ENCODE measurements at regions not wholly inside any gene's neighbourhood (a gene's known extent, or its start where the extent isn't known, plus 50 kb on each side); places are given as distances from the start of the nearest gene placed in this dataset.

GRCh38 chr3:194797555-194798250, 112.0 kb downstream of the FAM43A start:
- no peaks in the 10 kb centered on the region for H3K36me3 ChIP-seq (replicated peaks in 1 of 2; ENCODE audit: control insufficient read depth in 1 of 2, insufficient read depth in 2 of 2, low read length in 1 of 2)
- DNase-seq, result no peak
- no peak overlapping the region for H3K4me2 ChIP-seq
- 47% methylated on average over 9 of the region's 9 CpGs for WGBS (ENCODE audit: low lambda C conversion rate)
- H4K20me1 ChIP-seq (ENCODE audit: insufficient read depth), result no peaks in the 10 kb centered on the region
- POLR2A ChIA-PET, result no interaction called here
- no peak overlapping the region for H3K9ac ChIP-seq
- TF ChIP-seq GABPA (IDR thresholded peaks at IDR 0.05; ENCODE audit: low read depth) (no peak), JUND (IDR thresholded peaks at IDR 0.05) (no peak), RCOR1 (IDR thresholded peaks at IDR 0.05; ENCODE audit: low read length) (no peak), FOSL2 (IDR thresholded peaks at IDR 0.05; ENCODE audit: borderline replicate concordance, low read depth) (no peak), TAF1 (IDR thresholded peaks at IDR 0.05; ENCODE audit: borderline replicate concordance, low read depth, low read length) (no peak), MEF2A (IDR thresholded peaks at IDR 0.05; ENCODE audit: borderline replicate concordance, low read depth) (no peak), MXI1 (IDR thresholded peaks at IDR 0.05; ENCODE audit: low read depth, low read length) (no peak), USF2 (IDR thresholded peaks at IDR 0.05; ENCODE audit: borderline replicate concordance, low read depth, low read length) (no peak), TEAD4 (IDR thresholded peaks at IDR 0.05; ENCODE audit: borderline replicate concordance, insufficient read depth) (no peak), ELF1 (IDR thresholded peaks at IDR 0.05) (no peak), NFIC (IDR thresholded peaks at IDR 0.05; ENCODE audit: borderline replicate concordance) (no peak)
- no peak overlapping the region for H3K4me3 ChIP-seq (ENCODE audit: low read depth in 2 of 2, low read length in 1 of 2)
- no peak overlapping the region for H3K27ac ChIP-seq (ENCODE audit: low read depth in 2 of 2, low read length in 1 of 2)
- H2AFZ ChIP-seq (ENCODE audit: low read depth), result no peak overlapping the region
- H3F3A ChIP-seq (replicated peaks; ENCODE audit: insufficient read depth), result no peaks in the 10 kb centered on the region
- no peaks in the 10 kb centered on the region; a peak in 1 of 4 replicates for H3K4me1 ChIP-seq (ENCODE audit: control insufficient read depth in 1 of 2, insufficient read depth in 2 of 2, low read depth in 1 of 2, low read length in 1 of 2)
- no peaks in the 10 kb centered on the region; the same call in 1 of the 2 replicates for H3K27me3 ChIP-seq (ENCODE audit: insufficient read depth)
- CTCF ChIA-PET, result interaction anchor here (1.5 kb wide), 1 partner anchor 309 kb away, joined by 4 read pairs; no protein-coding TSS in a partner anchor
- no peaks in the 10 kb centered on the region for H3K79me2 ChIP-seq (ENCODE audit: insufficient read depth)
- H3K9me2 ChIP-seq, result no peaks in the 10 kb centered on the region
- no peaks in the 10 kb centered on the region for H3K9me3 ChIP-seq

- H3K27ac ChIP-seq (ENCODE audit: low read depth in 2 of 2, low read length in 1 of 2), result no peak overlapping the region
- H3K4me3 ChIP-seq (ENCODE audit: low read depth in 2 of 2, low read length in 1 of 2), result no peak overlapping the region
- H3K79me2 ChIP-seq (ENCODE audit: insufficient read depth), result no peaks in the 10 kb centered on the region
- H3K4me2 ChIP-seq, result no peak overlapping the region
- no peaks in the 10 kb centered on the region for H3K9me2 ChIP-seq
- H3K9me3 ChIP-seq, result no peaks in the 10 kb centered on the region
- DNase-seq, result no peak
- POLR2A ChIA-PET, result interaction anchor here (0.6 kb wide), 1 partner anchor 152 kb away, joined by 3 read pairs; no protein-coding TSS in a partner anchor
- TF ChIP-seq, protein P1, sequence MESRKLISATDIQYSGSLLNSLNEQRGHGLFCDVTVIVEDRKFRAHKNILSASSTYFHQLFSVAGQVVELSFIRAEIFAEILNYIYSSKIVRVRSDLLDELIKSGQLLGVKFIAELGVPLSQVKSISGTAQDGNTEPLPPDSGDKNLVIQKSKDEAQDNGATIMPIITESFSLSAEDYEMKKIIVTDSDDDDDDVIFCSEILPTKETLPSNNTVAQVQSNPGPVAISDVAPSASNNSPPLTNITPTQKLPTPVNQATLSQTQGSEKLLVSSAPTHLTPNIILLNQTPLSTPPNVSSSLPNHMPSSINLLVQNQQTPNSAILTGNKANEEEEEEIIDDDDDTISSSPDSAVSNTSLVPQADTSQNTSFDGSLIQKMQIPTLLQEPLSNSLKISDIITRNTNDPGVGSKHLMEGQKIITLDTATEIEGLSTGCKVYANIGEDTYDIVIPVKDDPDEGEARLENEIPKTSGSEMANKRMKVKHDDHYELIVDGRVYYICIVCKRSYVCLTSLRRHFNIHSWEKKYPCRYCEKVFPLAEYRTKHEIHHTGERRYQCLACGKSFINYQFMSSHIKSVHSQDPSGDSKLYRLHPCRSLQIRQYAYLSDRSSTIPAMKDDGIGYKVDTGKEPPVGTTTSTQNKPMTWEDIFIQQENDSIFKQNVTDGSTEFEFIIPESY (IDR thresholded peaks at IDR 0.05; ENCODE audit: borderline replicate concordance, low read depth), result no peak
- no peak for TF ChIP-seq USF2 (IDR thresholded peaks at IDR 0.05; ENCODE audit: borderline replicate concordance, low read depth, low read length)
- TF ChIP-seq FOSL2 (IDR thresholded peaks at IDR 0.05; ENCODE audit: borderline replicate concordance, low read depth), result no peak
- no peaks in the 10 kb centered on the region for H3K36me3 ChIP-seq (replicated peaks in 1 of 2; ENCODE audit: control insufficient read depth in 1 of 2, insufficient read depth in 2 of 2, low read length in 1 of 2)
- no peak overlapping the region for H3K9ac ChIP-seq
- H4K20me1 ChIP-seq (ENCODE audit: insufficient read depth), result no peaks in the 10 kb centered on the region
- H3K27me3 ChIP-seq (ENCODE audit: insufficient read depth), result no peaks in the 10 kb centered on the region; the same call in 1 of the 2 replicates
- no peaks in the 10 kb centered on the region for H3F3A ChIP-seq (replicated peaks; ENCODE audit: insufficient read depth)
- no peak overlapping the region for H2AFZ ChIP-seq (ENCODE audit: low read depth)
- H3K4me1 ChIP-seq (ENCODE audit: control insufficient read depth in 1 of 2, insufficient read depth in 2 of 2, low read depth in 1 of 2, low read length in 1 of 2), result no peaks in the 10 kb centered on the region; a peak in 1 of 4 replicates
- 79% methylated on average over 5 of the region's 5 CpGs for WGBS (ENCODE audit: low lambda C conversion rate)
- CTCF ChIA-PET, result interaction anchor here (0.6 to 1.5 kb wide), 2 partner anchors 262 to 308 kb away, joined by 3 to 4 read pairs; no protein-coding TSS in a partner anchor
Measured at GRCh38 chr3:194798486-194798885, 112.8 kb downstream of the FAM43A start.
